Coronary artery (tissue), 2 donors: ENCODE measurements at regions not wholly inside any gene's neighbourhood (a gene's known extent, or its start where the extent isn't known, plus 50 kb on each side); places are given as distances from the start of the nearest gene placed in this dataset.

Experiments used
- DNase-seq: peaks from one replicate; pipeline ENCODE4 v3.0.0-alpha.2; 2017; ENCODE audit warnings: low spot score
- H3K27ac ChIP-seq, 2 donors: fragments of 200-600 bp; sonication (generic); one replicate each; pipeline ENCODE4 v1.5.1; 2016 to 2019
- H3K4me3 ChIP-seq: fragments of 200-600 bp; sonication (generic); 2 replicates; pipeline ENCODE4 v1.5.1; 2016; ENCODE audit warnings: mild to moderate bottlenecking, moderate library complexity
- CTCF ChIP-seq: fragments of 200-600 bp; sonication (generic); IDR thresholded peaks from one replicate; pipeline ENCODE4 v1.5.1; 2019; ENCODE audit warnings: antibody characterized with exemption

DNA sequence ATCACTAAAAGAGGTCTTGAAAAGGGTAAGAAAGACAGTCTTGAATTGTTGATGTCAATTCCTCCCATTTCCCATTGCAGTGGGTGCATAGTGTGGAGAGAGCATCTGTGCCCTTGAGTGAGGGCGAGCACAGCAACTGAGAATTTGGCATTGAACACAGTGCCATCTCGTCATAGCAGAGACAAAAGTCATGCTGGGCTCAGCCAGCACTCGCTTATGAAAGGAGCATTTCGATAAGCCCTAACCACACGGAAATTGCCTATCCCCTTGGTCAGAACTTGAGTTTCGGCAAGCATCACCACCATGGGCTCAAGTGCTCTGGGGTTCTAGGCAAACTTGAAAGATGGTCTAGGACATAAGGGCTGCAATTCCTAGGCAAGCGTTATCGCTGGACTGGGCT, 712.8 kb upstream of the CDH10 start:
- no peak overlapping the region for H3K27ac ChIP-seq
- no peak for DNase-seq
- TF ChIP-seq CTCF, result no peak
- no peak overlapping the region for H3K4me3 ChIP-seq

DNA sequence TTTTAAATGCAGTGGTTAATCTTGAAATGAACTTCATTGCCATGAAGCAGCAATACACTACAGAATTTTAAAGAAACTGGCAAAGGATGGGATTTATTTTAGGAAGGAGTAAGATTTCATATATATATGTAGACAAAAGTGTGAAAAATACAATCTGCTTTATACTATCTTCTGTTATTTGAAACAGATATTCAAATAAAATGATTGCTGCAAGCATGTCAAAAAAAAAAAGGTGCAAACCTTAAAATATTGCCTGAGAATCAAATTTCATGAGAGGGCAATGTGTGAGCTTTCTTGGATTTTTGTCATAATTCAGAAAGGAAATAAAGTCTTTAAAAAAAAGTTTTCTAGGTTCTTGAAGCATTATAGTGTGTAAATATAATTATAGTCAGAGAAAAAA, 705.0 kb upstream of the CDH10 start:
- no peak for TF ChIP-seq CTCF
- Histone ChIP-seq H3K4me3 (no peak overlapping the region), H3K27ac (no peak overlapping the region)
- DNase-seq, result no peak

- H3K4me3 ChIP-seq, result no peak overlapping the region
- no peak for DNase-seq
- no peak overlapping the region for H3K27ac ChIP-seq
- no peak for TF ChIP-seq CTCF
These were observed 700.5 kb upstream of the CDH10 start for GRCh38 chr5:25345240-25345771.

DNA sequence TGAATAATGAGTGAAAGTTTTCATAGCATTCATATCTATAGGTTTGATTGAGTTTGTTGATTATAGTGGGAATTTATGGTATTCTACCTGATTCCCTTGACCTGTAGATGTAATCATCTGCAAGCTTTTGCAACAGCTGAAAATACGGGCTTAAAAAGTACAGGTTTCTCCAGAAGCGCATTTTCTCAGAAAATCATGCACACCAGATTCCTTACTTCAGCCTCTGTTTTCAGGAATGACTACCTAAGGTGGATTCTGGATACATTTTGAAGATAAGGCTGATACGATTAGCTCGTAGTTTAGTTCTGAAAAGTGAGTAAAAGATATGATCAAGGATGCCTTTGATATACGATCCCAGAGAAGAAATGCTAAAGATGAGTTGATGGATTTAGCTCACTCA, 694.8 kb upstream of the CDH10 start:
- TF ChIP-seq CTCF, result no peak
- Histone ChIP-seq H3K27ac (no peak overlapping the region), H3K4me3 (no peak overlapping the region)
- DNase-seq, result no peak

DNA sequence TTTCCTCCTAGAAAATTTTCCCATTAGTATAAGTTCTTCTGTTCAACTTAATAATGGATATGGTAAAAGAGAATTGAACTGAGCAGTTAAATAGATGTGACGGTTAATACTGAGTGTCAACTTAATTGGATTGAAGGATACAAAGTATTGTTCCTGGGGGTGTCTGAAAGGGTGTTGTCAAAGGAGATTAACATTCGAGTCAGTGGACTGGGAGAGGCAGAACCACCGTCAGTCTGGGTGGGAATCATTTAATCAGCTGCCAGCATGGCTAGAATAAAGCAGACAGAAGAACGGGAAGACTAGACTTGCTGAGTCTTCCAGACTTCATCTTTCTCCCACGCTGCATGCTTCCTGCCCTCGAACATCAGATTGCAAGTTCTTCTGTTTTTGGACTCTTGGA, 689.6 kb upstream of the CDH10 start:
- DNase-seq, result no peak
- no peak overlapping the region for H3K27ac ChIP-seq
- H3K4me3 ChIP-seq, result no peak overlapping the region
- no peak for TF ChIP-seq CTCF

DNA sequence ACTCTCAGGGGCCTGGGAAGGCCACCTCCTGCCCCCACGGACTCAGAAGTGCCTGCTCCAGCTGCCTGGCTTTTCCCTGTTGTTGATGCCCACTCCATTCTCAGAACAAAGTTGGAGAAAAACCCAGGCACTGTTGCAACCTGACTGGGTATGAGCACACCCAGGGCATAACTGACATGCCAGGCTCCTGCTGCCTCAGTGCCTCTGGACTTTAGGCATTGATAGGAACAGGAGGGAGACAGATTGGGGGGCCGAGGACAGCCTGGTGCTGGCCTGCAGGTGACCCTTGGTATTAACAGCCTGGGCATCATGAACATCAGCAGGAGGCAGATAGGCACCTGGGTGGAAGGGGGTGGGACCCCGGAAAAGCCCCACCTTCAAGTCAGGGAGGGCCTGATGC, 685.9 kb upstream of the CDH10 start:
- TF ChIP-seq CTCF, result no peak
- no peak overlapping the region for H3K27ac ChIP-seq
- no peak for DNase-seq
- no peak overlapping the region for H3K4me3 ChIP-seq

DNA sequence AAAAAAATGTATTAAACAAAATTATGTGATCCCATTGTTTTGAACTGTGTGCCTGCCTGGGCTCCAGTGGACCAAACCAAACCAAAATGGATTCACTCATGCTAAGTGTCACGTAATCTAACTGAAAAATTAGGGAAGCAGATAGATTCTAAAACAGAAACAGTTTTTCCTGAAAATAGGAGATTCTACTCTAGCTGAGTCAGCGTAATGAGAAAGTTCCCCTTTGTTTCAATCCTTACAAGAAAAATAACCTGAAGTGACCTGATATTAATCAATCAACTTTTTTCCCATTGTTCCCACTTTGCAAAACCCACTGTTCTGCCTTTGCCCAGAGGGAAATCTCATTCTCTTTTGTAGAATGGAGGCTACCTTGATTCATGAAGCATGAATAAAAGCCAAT, 682.4 kb upstream of the CDH10 start:
- H3K27ac ChIP-seq, result no peak overlapping the region
- no peak overlapping the region for H3K4me3 ChIP-seq
- no peak for TF ChIP-seq CTCF
- no peak for DNase-seq
